ENCODE measurements at regions not wholly inside any gene's neighbourhood (a gene's known extent, or its start where the extent isn't known, plus 50 kb on each side); places are given as distances from the start of the nearest gene placed in this dataset.

- TF ChIP-seq ZNF407 (CRISPR knock-in tag; IDR thresholded peaks at IDR 0.05; ENCODE audit: not compliant biosample characterization) (no peak), HOXA9 (CRISPR knock-in tag; IDR thresholded peaks at IDR 0.05; ENCODE audit: borderline replicate concordance) (no peak), FOXA1 (IDR thresholded peaks at IDR 0.05) (no peak), FOXA1 (CRISPR knock-in tag; IDR thresholded peaks at IDR 0.05) (no peak), STAG1 (CRISPR knock-in tag; IDR thresholded peaks at IDR 0.05) (no peak), GMEB2 (CRISPR knock-in tag; IDR thresholded peaks at IDR 0.05; ENCODE audit: low read depth) (no peak), ZNF180 (CRISPR knock-in tag; IDR thresholded peaks at IDR 0.05; ENCODE audit: borderline replicate concordance, low read depth) (no peak), ZNF737 (CRISPR knock-in tag; IDR thresholded peaks at IDR 0.05; ENCODE audit: borderline replicate concordance) (no peak), SMAD9 (CRISPR knock-in tag; IDR thresholded peaks at IDR 0.05) (no peak), SUZ12 (IDR thresholded peaks at IDR 0.05; ENCODE audit: low read depth, low read length) (no peak)
- TF ChIP-seq, protein P1, sequence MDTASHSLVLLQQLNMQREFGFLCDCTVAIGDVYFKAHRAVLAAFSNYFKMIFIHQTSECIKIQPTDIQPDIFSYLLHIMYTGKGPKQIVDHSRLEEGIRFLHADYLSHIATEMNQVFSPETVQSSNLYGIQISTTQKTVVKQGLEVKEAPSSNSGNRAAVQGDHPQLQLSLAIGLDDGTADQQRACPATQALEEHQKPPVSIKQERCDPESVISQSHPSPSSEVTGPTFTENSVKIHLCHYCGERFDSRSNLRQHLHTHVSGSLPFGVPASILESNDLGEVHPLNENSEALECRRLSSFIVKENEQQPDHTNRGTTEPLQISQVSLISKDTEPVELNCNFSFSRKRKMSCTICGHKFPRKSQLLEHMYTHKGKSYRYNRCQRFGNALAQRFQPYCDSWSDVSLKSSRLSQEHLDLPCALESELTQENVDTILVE (CRISPR knock-in tag; IDR thresholded peaks at IDR 0.05) = no peak
Measured at GRCh38 chr1:89462250-89462649, 62.4 kb upstream of the LRRC8B start (continued).

All from HepG2 (cell line).